ENCODE measurements at regions not wholly inside any gene's neighbourhood (a gene's known extent, or its start where the extent isn't known, plus 50 kb on each side); places are given as distances from the start of the nearest gene placed in this dataset.

DNA sequence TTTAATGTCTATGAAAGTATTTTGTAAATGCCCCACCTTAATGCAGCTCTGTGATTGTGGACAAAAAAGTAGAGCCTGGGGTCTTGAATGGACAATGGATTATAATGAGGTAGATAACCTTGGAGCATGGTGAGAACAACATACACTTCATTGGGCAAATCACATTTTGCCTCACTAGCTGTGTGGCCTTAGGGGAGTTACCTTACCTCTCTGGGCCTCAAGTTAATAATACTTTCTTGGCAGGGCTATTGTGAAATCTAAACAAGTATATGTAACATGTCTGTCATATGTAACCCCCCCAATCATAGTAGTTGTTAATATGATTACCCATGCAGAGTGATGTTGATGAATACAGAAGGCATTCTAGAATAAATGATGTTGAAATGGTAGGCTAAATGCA lies 213.6 kb upstream of the ANKRD55 start:
- no peak overlapping the region for H3K4me2 ChIP-seq
- no peaks in the 10 kb centered on the region for H3K9me2 ChIP-seq (replicated peaks; ENCODE audit: insufficient read depth)
- no peak overlapping the region for H3K4me3 ChIP-seq
- H3K27me3 ChIP-seq = no peaks in the 10 kb centered on the region
- no peaks in the 10 kb centered on the region for H4K20me1 ChIP-seq (ENCODE audit: insufficient read depth, poor library complexity, severe bottlenecking)
- H3K27ac ChIP-seq = peak overlapping the region; percentile 59
- H3K79me2 ChIP-seq = no peaks in the 10 kb centered on the region
- H3K9me3 ChIP-seq (ENCODE audit: low read depth) = no peaks in the 10 kb centered on the region
- no peak for DNase-seq (ENCODE audit: low spot score)
- no peak overlapping the region for H2AFZ ChIP-seq
- TF ChIP-seq, protein P1, sequence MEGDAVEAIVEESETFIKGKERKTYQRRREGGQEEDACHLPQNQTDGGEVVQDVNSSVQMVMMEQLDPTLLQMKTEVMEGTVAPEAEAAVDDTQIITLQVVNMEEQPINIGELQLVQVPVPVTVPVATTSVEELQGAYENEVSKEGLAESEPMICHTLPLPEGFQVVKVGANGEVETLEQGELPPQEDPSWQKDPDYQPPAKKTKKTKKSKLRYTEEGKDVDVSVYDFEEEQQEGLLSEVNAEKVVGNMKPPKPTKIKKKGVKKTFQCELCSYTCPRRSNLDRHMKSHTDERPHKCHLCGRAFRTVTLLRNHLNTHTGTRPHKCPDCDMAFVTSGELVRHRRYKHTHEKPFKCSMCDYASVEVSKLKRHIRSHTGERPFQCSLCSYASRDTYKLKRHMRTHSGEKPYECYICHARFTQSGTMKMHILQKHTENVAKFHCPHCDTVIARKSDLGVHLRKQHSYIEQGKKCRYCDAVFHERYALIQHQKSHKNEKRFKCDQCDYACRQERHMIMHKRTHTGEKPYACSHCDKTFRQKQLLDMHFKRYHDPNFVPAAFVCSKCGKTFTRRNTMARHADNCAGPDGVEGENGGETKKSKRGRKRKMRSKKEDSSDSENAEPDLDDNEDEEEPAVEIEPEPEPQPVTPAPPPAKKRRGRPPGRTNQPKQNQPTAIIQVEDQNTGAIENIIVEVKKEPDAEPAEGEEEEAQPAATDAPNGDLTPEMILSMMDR (IDR thresholded peaks at IDR 0.05; ENCODE audit: poor library complexity) = no peak
- TF ChIP-seq EZH2phosphoT487 (IDR thresholded peaks at IDR 0.05; ENCODE audit: low read depth, severe bottlenecking, unreplicated experiment) (no peak), EZH2 (IDR thresholded peaks at IDR 0.05; ENCODE audit: borderline replicate concordance) (no peak)
- H3K4me1 ChIP-seq (ENCODE audit: insufficient read depth) = peaks cover 9% of the 10 kb centered on the region
- no peaks in the 10 kb centered on the region for H3K36me3 ChIP-seq (replicated peaks; ENCODE audit: insufficient read depth, low read depth)

DNA sequence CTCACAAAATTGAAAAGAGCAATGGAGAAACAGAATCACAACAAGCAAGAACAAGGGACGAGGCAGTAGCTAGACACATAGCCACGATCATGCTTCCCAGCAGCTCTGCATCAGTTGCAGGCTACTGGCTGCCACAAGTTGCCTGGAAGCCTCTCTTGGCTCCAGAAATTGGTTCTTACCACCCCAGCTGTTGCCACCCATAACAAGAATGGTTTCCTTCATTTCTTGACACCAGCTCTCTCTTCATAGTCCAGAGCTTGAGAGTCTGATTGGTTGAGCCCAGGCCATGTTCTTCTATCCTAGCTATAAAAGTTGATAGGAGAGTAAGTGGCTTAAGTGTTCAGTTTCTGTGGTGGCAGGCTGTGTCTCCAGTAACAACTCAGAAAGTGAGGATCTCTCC lies 210.7 kb upstream of the ANKRD55 start:
- Histone ChIP-seq H3K27me3 (no peaks in the 10 kb centered on the region), H3K9me2 (replicated peaks; ENCODE audit: insufficient read depth) (no peaks in the 10 kb centered on the region), H3K9me3 (ENCODE audit: low read depth) (no peaks in the 10 kb centered on the region), H3K27ac (no peak overlapping the region), H3K79me2 (no peaks in the 10 kb centered on the region), H3K4me2 (no peak overlapping the region), H3K4me1 (ENCODE audit: insufficient read depth) (peaks cover 16% of the 10 kb centered on the region), H4K20me1 (ENCODE audit: insufficient read depth, poor library complexity, severe bottlenecking) (no peaks in the 10 kb centered on the region), H2AFZ (no peak overlapping the region), H3K36me3 (replicated peaks; ENCODE audit: insufficient read depth, low read depth) (no peaks in the 10 kb centered on the region), H3K4me3 (no peak overlapping the region)
- 97% methylated on average over 2 of the region's 2 CpGs for WGBS (ENCODE audit: low lambda C conversion rate, missing lambda C conversion rate)
- no peak for DNase-seq (ENCODE audit: low spot score)
- TF ChIP-seq, protein P1 (IDR thresholded peaks at IDR 0.05; ENCODE audit: poor library complexity) = no peak
- TF ChIP-seq EZH2phosphoT487 (IDR thresholded peaks at IDR 0.05; ENCODE audit: low read depth, severe bottlenecking, unreplicated experiment) = no peak
- TF ChIP-seq EZH2 (IDR thresholded peaks at IDR 0.05; ENCODE audit: borderline replicate concordance) = no peak

DNA sequence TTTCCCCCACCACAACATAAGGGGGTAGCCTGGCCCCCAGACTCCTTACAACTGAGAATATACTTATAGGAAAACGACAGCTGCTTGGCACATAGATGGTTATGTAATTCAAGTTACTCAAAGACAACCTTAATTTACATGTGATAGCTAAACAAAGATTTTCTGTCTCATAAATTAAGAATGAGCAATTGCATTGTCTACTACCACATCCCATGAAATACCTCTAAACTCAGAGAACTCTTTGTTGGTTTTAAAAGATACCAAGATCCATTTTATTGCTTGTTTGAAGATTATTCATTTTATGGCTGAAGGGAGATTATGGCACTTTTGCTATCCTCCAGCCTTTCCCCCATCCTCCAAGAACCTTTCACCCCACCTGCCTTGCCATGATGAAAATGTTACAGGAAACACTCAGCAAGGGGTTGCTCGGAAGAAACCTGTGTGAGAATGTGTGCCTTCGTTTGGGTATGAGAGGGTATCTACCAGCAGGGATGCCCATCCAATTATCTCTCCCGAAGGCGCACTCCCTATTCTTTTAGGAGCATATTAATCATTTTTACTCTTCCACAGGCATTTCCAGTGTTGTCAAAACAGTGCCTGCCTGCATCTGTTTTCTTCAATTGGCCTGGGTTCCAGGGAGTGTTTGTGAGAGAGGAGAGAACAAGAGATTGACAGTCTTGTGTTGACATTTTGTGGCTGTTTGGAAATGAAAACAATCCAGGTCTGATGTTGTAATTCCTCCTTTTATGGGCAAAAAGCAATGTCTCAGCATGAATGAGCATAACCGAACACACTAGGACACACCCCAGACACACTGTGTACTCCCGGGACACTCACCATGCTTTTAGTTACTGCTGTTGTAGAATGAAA lies 208.0 kb upstream of the ANKRD55 start:
- Histone ChIP-seq H3K4me3 (no peak overlapping the region), H3K36me3 (replicated peaks; ENCODE audit: insufficient read depth, low read depth) (no peaks in the 10 kb centered on the region), H3K9me3 (ENCODE audit: low read depth) (no peaks in the 10 kb centered on the region), H4K20me1 (ENCODE audit: insufficient read depth, poor library complexity, severe bottlenecking) (no peaks in the 10 kb centered on the region), H3K27me3 (no peaks in the 10 kb centered on the region), H3K9me2 (replicated peaks; ENCODE audit: insufficient read depth) (no peaks in the 10 kb centered on the region), H3K4me1 (ENCODE audit: insufficient read depth) (peaks cover 9% of the 10 kb centered on the region), H3K27ac (peak overlapping the region; percentile 73), H3K79me2 (no peaks in the 10 kb centered on the region), H2AFZ (no peak overlapping the region), H3K4me2 (peak overlapping the region; percentile 49)
- WGBS (ENCODE audit: low lambda C conversion rate, missing lambda C conversion rate) = 45% methylated on average over 7 of the region's 7 CpGs
- peak; percentile 49 for DNase-seq (ENCODE audit: low spot score)
- TF ChIP-seq EZH2phosphoT487 (IDR thresholded peaks at IDR 0.05; ENCODE audit: low read depth, severe bottlenecking, unreplicated experiment) (no peak), EZH2 (IDR thresholded peaks at IDR 0.05; ENCODE audit: borderline replicate concordance) (no peak)
- TF ChIP-seq, protein P1 (IDR thresholded peaks at IDR 0.05; ENCODE audit: poor library complexity) = no peak
